GM18868 (cell line): ENCODE measurements at regions not wholly inside any gene's neighbourhood (a gene's known extent, or its start where the extent isn't known, plus 50 kb on each side); places are given as distances from the start of the nearest gene placed in this dataset.
"Not testable (repeated sequence)": the region's sequence is repeated elsewhere in the genome, so short reads cannot be mapped to it uniquely, and the experiment has no call there.

ENCODE experiments used
- ATAC-seq: cut with Tn5 transposase; IDR thresholded peaks from one replicate; pipeline ENCODE4 v1.9.1; 2021; ENCODE audit warnings: mild to moderate bottlenecking, moderate library complexity; ENCODE audit not compliant: unreplicated experiment

DNA sequence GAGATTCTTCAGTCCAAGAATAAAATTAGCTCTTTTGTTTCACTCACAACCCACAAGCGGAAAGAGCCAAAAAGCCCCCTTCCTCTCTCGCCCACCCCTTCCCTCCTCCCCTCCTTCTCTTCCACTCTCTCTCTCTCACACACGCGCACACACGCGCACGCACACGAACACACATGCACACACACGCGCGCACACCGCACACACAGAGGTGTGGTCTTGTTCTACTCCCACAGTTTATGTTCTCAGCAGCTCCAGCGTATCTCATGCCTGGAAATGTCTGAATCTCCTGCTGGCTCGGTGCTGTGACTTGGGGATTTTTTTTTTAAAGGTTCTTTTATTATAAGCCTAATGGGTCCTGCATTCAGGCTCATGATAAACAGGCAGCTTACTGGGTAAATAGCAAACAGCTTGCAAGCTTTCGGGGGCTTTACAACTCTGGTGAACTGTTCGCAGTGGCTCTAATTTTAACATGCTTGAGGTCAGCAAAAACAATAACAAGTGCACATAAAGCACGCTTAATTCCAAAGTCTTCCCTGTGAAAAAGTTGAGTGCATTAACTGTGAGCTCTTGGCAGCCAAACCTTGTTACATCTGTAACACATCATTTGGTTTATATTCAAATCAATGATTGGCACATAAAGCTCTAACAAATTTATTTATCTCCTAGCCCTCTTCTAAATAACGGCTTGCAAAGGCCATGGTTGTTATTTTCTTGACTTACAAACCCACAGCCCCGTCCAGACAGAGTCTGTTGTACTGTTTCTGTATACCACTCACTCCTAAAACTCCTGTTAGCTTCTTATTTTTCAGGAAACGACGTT, 424.1 kb upstream of the MGMT start:
- no peak for ATAC-seq

DNA sequence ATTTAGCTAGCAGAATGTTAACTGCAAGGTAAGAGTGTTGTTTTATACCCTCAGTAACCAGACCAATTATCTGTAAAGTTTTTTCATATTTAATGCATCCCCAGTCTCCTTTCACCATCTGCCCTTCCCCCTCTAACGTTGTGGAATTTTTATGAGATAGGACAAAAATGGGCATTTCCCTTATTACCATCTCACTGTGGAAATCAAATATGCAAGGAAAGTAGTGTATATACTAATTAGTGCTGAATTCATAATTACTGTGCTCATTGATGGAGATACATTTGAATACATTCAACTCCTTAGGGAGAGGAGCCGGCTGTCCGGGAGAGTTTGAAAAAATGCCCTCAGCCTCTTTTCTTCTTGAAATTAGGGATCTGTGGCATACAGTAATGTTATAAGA, 423.4 kb upstream of the MGMT start:
- no peak for ATAC-seq

DNA sequence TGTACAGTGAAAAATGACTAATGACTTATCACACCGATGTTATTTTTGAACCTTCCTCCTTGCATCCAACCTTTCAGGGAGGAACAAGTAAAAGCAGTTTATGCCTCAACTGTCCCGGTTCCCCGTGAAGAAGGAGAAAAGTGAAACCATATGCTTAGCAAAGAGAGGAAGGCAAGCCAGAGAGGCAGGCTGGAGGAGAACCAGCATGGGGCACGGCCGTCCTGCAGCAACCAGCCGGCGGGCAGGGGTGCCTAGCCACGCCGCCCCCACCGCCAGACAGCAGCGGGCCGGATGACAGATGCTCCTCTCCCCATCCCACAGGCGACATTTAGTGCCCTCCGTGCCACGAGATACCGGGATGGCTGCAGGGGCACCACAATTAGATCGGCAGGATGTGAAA, 421.4 kb upstream of the MGMT start:
- ATAC-seq = no peak

DNA sequence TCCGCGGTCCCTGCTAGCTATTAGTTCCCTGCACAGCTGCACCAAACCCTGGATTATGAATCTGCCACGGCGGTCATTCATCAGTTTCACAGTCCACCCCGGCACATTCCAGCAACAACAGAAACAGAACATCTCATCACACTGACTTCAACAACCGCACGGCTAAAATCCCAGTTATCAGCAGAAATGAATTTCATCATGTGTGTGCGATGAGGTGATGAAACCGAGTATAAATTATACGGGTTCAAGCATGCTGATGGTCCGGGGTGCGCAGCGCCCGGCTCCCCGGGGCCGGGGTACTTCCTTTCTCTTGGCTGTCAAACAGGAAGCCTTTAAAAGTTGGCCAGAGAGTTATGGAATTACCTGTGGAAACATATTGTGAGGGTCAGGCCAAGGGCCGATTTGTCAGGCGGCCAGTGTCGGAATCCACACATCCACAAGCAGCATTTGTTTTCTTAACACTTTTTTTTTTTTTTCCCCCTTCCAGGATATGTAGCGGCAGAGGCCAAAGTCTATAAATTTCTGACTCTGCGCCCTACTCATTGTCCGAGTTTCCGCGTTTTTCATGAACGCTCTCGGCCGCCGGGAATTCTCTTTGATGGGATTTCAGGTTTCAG, 420.9 kb upstream of the MGMT start:
- ATAC-seq = no peak

DNA sequence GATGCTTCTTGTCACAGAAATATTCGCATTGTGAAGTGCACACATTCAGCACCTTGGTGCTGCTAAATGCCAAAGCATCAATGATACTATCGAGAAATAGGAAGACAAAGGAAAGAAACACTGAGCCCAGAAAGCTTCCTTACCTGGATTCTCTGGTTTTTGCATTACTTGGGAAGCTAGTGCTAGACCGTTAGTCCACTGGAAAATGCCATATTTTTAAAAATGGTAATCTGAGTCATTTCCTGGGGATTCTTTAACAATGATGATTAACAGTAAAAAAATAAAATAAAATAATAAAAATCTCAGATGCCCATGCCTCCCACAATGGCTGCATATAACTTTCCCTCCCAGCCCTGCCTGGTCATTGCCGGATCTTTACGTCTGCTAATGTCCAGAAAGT, 420.1 kb upstream of the MGMT start:
- ATAC-seq = no peak

DNA sequence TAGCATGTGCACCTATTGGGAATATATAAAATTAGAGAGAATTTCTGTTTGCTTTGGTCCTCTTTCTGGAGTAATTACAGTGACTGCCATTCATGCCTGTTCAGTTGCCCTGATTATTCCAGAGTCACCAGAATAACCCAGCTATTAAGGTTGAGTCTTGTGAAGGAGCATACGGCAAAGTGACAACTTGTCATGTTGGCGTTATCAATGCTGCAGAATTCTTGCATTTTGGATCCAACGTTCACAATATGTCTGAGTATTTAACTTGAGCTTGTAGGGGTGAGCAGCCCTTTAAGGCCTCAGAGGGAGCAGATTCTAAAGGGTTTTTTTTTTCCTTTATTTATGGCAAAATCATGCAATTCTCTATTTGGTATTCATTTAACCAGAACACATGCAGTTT, 419.4 kb upstream of the MGMT start:
- no peak for ATAC-seq

DNA sequence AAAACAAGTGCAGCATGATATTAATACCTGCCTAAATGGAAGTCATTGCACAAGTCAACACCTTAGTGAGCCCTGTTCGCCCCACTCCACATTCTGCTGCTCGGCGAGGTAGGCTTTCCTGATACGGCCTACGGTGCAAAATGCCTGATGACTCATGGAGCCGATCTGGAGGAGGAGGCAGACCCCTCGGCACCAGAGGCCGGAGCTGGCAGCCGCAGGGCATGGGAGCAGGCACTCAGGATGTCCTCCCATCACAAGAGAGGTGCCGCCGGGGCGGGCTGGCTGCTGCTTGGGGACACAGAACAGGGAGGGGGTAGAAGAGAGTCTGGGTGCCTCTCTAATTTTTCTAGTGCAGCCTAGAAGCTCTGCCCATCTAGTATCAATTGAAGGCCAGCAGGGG, 418.5 kb upstream of the MGMT start:
- ATAC-seq = no peak

DNA sequence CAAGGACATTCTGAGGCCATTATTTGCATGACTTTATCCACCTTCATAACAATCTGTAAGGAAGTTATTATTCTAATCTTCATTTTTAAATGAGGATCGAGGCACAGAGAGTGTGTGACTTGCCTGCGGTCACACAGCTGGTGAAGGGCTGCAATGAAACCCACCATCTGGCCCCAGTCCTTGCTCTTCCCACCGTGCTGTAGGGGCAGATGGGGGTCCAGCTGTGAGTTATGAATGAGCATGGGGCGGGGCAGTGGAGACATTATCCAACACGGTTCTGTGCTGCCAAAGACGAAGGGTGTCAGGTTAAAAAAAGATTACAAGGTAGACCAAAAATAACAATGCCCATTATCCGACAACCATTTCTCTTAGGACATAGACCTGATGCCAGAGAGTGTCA, 417.5 kb upstream of the MGMT start:
- ATAC-seq = no peak

DNA sequence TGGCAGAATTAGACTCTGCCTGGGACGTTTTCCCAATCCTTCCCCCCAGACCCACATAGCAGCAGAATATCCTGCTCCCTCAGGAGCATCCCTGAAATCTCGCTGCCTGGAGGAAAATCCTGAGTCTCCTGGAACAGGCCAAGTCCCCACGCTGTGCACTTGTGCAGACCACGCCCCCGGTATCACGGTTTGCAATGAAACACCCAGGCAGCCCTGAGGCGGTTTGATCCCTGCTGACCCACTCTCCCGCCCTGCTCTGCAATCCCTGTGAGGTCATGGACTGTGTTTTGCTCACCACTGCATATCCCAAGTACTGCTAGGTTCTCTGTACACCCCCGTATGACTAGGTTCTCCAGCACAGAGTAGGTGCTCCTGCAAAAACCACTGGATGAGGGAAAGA, 411.8 kb upstream of the MGMT start:
- no peak for ATAC-seq

DNA sequence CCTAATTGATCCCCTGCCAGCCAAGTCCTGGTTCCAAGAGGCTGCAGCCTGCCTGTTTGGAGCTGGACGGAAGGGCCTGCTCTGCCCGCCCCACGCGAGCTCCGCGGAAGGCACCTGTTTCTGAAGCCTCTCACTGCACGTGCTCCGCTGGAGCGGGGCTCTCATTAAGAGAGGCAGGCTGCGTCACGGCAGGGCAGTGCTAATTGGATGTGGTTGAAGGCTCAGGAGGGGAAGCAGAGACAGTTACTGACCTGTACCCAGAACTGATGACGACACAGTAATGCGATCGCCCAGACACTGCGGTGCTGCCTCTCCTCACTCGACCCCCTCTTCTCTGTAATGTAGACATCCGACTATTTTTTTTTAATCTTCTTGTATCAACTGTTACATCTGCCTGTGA, 411.1 kb upstream of the MGMT start:
- no peak for ATAC-seq

DNA sequence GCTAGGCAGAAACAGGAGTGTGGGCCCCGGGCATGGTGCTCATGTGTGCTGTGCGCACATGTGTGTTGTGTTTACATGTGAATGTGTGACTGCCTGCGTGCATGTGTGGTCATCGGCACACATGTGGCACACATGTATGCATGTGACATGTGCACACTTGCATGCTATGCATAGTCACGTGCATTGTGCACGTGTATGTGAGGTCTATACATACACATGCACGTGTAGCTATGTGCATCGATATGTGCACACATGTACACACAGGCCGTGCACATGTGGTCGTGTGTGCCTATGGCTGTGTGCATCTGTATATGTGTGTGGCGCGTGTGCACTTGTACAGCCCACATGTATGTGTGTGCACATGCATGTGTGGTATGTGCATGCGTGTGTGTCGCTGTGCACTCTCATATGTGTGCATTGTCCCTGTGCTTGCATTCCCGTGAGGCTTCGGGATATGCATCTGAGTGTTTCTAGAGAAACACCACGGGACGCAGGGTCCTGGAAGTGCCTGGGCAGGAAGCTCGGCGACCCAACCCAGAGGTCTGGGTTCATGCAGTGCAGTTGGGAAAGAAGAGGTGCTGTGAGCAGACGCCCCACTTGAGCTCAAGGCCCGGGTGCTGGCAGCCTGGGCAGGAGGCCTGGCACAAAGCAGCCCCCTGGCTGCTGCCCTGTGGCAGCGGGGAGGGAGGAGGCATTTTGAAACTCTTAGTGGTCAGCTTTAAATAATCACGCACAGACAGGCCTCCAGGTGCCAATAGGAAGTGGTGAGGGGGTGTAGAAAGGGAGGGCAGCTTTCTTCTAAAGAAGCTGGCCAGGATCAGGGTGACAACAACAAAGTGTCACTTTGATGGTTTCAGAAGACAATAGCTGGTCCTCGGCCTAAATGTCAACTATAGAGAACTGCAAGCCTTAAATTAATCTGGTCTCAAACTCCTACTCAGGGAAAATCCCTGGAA, 410.0 kb upstream of the MGMT start:
- ATAC-seq = no peak

DNA sequence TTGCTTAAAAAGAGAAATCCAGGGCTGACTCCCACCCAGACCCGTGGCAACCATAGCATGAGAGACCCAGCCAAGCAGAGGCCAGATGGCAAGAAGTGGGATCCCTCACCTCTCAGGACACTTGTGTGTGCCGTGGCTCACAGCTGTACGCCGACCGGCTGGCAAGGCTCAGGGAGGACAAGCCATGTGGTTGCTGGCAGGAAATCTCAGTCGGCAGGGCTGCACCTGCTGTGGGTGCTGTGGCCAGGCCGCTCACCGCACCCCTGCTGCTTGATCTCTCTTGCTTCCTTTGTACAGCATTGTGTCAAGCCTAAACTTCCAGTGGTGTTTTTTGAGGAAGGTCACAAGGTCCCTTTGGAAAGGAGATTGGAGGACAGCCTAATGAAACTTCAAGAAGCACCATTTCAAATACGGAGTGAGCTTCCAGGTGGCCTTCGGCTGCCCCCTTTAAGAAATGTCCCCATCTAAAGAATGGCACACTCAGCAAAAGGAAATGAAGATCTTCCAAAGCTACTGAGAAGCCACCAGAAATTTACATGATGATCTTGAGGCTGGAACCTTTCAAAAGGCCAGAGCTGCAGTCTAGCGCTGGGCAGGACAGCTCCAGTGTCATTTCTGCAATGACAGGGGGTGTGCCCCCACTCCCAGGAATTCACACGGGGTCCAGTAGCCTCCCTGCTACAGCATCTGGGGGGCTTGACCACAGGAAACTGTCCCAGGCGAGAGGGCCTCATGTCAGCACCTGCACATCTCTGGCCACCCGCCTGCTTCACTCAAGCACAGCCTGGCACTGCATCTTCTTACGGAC, 409.0 kb upstream of the MGMT start:
- ATAC-seq = no peak

DNA sequence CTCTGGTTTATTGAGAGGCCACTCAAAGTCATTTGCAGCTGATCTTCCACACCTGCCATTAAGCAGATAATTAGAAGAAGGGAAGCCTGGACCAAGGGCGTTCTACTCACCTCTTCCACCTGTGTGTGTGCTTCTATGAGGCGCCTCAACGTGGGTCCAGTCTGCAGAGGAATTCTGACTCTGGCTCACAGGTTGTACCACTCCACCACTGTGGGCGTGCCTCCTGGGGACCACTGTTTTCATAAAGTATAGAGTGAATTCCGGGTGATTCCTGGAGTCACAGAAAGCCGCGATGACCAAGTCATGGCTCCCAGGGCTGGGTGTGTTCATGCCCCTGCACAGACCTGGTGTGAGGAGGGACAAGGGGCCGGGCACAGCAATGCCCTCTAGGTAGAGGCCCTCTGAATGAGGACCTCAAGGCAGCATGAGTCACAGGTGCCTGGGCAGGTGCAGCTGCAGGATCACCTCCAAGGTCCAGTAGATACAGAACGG, 408.3 kb upstream of the MGMT start:
- no peak for ATAC-seq

DNA sequence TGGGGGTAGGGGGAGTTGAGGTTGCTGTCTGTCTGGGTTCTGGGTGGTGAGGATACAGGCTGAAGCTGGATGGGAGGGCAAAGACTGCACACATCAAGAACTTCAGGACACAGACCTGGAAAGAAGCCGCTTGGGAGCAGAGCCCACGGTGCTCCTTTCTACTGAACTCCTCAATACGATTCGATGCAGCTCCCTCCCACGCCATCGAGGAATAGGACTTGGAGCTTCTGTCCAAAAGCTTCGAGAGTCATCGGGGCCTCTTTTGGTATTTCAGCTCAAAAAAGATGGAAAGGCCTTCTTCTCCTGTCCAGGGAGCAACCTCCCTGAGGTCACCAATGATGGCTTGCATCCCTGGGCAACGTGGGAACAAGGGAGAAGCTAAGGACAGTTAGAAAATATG, 407.1 kb upstream of the MGMT start:
- no peak for ATAC-seq

DNA sequence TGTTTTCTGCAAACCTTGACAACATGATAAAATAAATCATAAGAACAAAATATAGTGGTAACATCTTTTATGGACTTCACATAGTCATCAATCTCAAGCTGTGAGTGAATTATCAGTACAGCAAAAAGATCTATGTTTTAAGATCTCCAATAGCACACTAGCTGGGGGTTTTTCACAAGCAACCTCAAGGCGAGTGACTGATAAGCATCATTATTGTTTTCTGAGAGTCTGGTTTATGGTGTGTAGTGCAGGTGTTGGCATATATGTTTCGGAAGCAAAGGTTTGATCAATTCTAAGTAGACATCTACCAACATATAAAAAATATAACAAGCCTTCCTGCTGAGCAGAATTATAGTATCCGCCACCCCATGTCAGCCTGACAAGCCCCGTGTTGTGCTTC, 403.8 kb upstream of the MGMT start:
- ATAC-seq = no peak

DNA sequence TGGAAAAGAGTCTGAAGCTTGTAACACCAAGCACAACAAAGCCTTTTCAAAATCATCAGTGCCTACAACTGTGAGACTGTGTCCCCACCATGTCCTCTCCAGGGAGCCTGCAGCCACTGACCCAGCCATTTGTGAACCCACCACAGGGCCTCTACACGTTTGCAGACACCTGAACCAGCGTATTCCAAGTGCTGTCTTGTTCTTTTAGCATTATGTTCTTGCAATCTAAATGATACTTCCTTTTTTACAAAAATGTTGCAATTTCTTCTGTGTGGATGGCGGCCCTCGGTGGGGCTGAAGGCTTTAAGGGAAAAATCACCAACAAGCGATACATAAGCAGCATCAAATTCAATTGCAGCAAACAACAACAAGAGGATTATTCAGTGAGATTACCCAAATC, 403.2 kb upstream of the MGMT start:
- no peak for ATAC-seq

DNA sequence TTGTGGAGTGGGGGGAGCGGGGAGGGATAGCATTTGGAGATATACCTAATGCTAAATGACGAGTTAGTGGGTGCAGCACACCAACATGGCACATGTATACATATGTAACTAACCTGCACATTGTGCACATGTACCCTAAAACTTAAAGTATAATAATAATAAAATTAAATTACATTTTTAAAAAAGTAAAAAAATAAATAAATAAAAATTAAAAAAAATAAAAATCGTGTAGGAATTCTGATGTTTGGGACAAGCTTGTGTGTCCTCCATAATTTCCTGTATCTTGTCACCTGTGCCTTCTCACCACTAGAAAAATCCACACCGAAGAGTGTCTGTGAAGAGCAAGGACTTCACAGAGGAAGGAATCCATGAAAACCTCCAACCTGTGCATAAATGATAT, 400.5 kb upstream of the MGMT start:
- ATAC-seq = not testable (repeated sequence)

DNA sequence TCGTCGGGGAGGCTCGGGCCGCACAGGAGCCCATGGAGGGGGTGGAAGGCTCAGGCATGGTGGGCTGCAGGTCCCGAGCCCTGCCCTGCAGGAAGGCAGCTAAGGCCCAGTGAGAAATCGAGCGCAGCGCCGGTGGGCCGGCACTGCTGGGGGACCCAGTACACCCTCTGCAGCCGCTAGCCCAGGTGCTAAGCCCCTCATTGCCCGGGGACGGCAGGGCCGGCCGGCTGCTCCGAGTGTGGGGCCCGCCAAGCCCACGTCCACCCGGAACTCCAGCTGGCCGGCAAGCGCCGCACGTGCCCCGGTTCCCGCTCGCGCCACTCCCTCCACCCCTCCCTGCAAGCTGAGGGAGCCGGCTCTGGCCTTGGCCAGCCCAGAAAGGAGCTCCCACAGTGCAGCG, 395.6 kb upstream of the MGMT start:
- not testable (repeated sequence) for ATAC-seq

DNA sequence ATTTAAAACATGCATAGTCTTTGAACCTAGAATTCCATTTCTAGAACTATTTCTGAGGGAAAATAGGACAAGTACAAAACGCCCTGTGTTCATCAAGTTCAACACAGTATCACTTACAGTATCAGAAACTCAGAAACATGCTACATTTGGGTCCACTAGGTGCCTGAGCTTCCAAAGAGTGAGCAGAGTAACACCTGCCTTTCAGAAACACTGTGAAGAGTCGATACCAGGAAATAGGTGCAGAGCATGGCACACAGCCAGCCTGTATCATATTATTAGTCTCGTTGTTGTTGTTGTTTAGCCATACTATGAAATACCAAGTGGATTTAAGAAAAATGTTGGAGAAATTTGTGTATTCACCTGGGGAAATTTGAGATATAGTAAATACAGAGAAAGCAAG, 392.1 kb upstream of the MGMT start:
- no peak for ATAC-seq

DNA sequence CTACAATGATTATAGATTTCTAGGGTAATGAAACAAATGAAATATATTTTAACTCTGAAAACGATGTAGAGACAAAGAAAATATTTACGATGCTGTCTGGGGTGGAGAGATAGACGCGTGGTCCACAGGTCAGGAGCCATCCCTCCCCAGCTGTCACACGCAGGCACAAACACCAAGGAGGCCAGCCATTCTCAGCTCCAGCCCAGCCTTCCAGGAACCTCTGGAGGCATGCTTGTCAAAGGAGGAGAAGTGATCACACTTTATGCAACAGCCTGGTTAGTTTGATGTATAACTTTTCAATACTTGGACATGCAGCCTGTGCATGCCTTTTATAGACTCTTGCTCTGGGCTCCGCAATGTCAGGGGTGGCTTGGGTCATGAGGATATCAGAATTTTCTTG, 391.5 kb upstream of the MGMT start:
- ATAC-seq = no peak

DNA sequence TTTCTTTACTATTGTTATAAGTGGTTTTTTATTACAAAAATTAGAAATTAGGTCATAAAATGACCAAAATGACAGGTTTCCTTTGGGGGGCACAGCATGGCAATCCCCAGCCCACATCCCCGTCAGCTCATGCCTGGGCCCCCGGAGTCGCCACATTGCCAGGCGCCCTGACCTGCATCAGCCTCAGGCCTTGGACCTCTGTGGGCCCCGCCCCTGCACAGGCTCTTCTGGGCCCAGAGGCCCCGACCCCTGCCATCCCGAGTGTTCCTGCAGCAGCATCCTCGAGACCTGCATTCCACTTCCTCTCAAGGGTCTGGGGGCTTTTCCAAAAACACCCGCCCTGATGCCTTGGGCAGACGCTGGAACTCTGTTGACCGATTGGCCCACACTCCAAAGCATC, 391.1 kb upstream of the MGMT start:
- ATAC-seq = no peak
